ENCODE measurements at regions not wholly inside any gene's neighbourhood (a gene's known extent, or its start where the extent isn't known, plus 50 kb on each side); places are given as distances from the start of the nearest gene placed in this dataset.
A peak's percentile ranks its signal among the peaks of the same experiment; 100 is the strongest.
"Not testable (repeated sequence)": the region's sequence is repeated elsewhere in the genome, so short reads cannot be mapped to it uniquely, and the experiment has no call there.

DNA sequence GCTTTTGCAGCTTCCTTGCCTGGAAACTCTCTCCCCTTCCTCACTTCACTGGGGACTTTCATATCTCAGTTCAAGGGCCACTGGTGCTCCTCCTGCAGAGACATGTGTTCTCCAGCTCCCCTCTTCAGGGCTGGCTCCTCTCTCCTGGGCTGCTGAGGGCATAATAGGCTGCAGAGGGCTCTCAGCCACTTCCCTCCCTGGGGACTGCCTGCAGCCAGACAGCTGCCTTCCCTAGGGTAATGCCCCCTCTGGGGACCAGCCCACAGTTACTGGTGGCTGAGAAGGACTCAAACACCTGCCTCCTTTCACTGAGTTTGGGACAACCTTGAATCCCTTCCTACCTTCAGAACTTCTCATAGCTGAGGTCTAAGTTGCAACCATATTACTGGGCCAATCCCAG lies 104.8 kb upstream of the POU3F1 start:
- CTCF ChIA-PET, result interaction anchor here (1.0 to 1.5 kb wide), 6 partner anchors 11 to 122 kb away, joined by 3 to 4 read pairs (median 3); no protein-coding TSS in a partner anchor
- Mint-ChIP-seq H3K4me1 (peaks cover 29% of the 10 kb centered on the region), H3K27me3 (ENCODE audit: low read depth) (peaks cover 40% of the 10 kb centered on the region)

DNA sequence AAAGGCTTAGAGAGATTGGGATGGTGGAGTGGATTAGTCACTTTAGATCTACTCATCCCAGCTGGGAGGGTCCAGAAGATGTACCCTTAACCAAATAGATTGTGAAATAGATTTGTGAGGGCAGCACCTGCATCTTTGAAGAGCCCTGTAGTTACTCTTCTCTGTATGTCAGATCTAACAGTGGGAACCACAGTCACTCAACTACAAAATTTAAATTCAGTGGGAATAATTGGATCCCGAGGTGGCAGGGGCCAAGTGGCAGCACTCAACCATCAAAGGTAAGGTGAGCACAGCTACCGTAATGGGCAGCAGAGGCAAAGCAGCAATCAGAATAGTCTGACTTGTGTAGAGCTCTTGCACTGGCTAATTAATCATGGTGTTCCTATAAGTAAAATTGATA lies 99.5 kb upstream of the POU3F1 start:
- H3K4me3 Mint-ChIP-seq; POLR2A ChIA-PET; CTCF ChIA-PET; ATAC-seq; DNase-seq (ENCODE audit: low spot score); H3K27ac Mint-ChIP-seq: not testable (repeated sequence)
- Mint-ChIP-seq H3K4me1 (peaks cover 14% of the 10 kb centered on the region), H3K36me3 (peaks cover 23% of the 10 kb centered on the region), H3K9me3 (peaks cover 48% of the 10 kb centered on the region), H3K27me3 (ENCODE audit: low read depth) (peaks cover 23% of the 10 kb centered on the region)

More for the DNA sequence above, 104.8 kb upstream of the POU3F1 start:
- H3K4me3 Mint-ChIP-seq, result no peak overlapping the region
- POLR2A ChIA-PET, result interaction anchor here (1.0 kb wide), 1 partner anchor 16 kb away, joined by 3 read pairs; no protein-coding TSS in a partner anchor
- ATAC-seq (peak; percentile 55), DNase-seq (ENCODE audit: low spot score) (no peak)
- H3K36me3 Mint-ChIP-seq, result peaks cover 15% of the 10 kb centered on the region
- TF ChIP-seq, protein P1, sequence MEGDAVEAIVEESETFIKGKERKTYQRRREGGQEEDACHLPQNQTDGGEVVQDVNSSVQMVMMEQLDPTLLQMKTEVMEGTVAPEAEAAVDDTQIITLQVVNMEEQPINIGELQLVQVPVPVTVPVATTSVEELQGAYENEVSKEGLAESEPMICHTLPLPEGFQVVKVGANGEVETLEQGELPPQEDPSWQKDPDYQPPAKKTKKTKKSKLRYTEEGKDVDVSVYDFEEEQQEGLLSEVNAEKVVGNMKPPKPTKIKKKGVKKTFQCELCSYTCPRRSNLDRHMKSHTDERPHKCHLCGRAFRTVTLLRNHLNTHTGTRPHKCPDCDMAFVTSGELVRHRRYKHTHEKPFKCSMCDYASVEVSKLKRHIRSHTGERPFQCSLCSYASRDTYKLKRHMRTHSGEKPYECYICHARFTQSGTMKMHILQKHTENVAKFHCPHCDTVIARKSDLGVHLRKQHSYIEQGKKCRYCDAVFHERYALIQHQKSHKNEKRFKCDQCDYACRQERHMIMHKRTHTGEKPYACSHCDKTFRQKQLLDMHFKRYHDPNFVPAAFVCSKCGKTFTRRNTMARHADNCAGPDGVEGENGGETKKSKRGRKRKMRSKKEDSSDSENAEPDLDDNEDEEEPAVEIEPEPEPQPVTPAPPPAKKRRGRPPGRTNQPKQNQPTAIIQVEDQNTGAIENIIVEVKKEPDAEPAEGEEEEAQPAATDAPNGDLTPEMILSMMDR (IDR thresholded peaks at IDR 0.05), result no peak
- TF ChIP-seq, protein P2, sequence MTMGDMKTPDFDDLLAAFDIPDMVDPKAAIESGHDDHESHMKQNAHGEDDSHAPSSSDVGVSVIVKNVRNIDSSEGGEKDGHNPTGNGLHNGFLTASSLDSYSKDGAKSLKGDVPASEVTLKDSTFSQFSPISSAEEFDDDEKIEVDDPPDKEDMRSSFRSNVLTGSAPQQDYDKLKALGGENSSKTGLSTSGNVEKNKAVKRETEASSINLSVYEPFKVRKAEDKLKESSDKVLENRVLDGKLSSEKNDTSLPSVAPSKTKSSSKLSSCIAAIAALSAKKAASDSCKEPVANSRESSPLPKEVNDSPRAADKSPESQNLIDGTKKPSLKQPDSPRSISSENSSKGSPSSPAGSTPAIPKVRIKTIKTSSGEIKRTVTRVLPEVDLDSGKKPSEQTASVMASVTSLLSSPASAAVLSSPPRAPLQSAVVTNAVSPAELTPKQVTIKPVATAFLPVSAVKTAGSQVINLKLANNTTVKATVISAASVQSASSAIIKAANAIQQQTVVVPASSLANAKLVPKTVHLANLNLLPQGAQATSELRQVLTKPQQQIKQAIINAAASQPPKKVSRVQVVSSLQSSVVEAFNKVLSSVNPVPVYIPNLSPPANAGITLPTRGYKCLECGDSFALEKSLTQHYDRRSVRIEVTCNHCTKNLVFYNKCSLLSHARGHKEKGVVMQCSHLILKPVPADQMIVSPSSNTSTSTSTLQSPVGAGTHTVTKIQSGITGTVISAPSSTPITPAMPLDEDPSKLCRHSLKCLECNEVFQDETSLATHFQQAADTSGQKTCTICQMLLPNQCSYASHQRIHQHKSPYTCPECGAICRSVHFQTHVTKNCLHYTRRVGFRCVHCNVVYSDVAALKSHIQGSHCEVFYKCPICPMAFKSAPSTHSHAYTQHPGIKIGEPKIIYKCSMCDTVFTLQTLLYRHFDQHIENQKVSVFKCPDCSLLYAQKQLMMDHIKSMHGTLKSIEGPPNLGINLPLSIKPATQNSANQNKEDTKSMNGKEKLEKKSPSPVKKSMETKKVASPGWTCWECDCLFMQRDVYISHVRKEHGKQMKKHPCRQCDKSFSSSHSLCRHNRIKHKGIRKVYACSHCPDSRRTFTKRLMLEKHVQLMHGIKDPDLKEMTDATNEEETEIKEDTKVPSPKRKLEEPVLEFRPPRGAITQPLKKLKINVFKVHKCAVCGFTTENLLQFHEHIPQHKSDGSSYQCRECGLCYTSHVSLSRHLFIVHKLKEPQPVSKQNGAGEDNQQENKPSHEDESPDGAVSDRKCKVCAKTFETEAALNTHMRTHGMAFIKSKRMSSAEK (CRISPR knock-in tag; IDR thresholded peaks at IDR 0.05; ENCODE audit: borderline replicate concordance), result no peak
- TF ChIP-seq NR1H2 (CRISPR knock-in tag; IDR thresholded peaks at IDR 0.05) (no peak), NR3C1 (CRISPR knock-in tag; conservative IDR thresholded peaks at IDR 0.05; ENCODE audit: low read depth) (no peak), KAT7 (CRISPR knock-in tag; IDR thresholded peaks at IDR 0.05; ENCODE audit: borderline replicate concordance) (no peak), MYBL2 (CRISPR knock-in tag; IDR thresholded peaks at IDR 0.05) (no peak), ZNF121 (CRISPR knock-in tag; IDR thresholded peaks at IDR 0.05) (no peak), CBFB (CRISPR knock-in tag; IDR thresholded peaks at IDR 0.05; ENCODE audit: low read depth) (no peak), ELF4 (CRISPR knock-in tag; IDR thresholded peaks at IDR 0.05; ENCODE audit: low read depth) (no peak)
- TF ChIP-seq, protein P3, sequence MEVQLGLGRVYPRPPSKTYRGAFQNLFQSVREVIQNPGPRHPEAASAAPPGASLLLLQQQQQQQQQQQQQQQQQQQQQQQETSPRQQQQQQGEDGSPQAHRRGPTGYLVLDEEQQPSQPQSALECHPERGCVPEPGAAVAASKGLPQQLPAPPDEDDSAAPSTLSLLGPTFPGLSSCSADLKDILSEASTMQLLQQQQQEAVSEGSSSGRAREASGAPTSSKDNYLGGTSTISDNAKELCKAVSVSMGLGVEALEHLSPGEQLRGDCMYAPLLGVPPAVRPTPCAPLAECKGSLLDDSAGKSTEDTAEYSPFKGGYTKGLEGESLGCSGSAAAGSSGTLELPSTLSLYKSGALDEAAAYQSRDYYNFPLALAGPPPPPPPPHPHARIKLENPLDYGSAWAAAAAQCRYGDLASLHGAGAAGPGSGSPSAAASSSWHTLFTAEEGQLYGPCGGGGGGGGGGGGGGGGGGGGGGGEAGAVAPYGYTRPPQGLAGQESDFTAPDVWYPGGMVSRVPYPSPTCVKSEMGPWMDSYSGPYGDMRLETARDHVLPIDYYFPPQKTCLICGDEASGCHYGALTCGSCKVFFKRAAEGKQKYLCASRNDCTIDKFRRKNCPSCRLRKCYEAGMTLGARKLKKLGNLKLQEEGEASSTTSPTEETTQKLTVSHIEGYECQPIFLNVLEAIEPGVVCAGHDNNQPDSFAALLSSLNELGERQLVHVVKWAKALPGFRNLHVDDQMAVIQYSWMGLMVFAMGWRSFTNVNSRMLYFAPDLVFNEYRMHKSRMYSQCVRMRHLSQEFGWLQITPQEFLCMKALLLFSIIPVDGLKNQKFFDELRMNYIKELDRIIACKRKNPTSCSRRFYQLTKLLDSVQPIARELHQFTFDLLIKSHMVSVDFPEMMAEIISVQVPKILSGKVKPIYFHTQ (CRISPR knock-in tag; IDR thresholded peaks at IDR 0.05), result no peak
- TF ChIP-seq, protein P4, sequence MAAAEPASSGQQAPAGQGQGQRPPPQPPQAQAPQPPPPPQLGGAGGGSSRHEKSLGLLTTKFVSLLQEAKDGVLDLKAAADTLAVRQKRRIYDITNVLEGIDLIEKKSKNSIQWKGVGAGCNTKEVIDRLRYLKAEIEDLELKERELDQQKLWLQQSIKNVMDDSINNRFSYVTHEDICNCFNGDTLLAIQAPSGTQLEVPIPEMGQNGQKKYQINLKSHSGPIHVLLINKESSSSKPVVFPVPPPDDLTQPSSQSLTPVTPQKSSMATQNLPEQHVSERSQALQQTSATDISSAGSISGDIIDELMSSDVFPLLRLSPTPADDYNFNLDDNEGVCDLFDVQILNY (CRISPR knock-in tag; IDR thresholded peaks at IDR 0.05), result no peak
- TF ChIP-seq, protein P5, sequence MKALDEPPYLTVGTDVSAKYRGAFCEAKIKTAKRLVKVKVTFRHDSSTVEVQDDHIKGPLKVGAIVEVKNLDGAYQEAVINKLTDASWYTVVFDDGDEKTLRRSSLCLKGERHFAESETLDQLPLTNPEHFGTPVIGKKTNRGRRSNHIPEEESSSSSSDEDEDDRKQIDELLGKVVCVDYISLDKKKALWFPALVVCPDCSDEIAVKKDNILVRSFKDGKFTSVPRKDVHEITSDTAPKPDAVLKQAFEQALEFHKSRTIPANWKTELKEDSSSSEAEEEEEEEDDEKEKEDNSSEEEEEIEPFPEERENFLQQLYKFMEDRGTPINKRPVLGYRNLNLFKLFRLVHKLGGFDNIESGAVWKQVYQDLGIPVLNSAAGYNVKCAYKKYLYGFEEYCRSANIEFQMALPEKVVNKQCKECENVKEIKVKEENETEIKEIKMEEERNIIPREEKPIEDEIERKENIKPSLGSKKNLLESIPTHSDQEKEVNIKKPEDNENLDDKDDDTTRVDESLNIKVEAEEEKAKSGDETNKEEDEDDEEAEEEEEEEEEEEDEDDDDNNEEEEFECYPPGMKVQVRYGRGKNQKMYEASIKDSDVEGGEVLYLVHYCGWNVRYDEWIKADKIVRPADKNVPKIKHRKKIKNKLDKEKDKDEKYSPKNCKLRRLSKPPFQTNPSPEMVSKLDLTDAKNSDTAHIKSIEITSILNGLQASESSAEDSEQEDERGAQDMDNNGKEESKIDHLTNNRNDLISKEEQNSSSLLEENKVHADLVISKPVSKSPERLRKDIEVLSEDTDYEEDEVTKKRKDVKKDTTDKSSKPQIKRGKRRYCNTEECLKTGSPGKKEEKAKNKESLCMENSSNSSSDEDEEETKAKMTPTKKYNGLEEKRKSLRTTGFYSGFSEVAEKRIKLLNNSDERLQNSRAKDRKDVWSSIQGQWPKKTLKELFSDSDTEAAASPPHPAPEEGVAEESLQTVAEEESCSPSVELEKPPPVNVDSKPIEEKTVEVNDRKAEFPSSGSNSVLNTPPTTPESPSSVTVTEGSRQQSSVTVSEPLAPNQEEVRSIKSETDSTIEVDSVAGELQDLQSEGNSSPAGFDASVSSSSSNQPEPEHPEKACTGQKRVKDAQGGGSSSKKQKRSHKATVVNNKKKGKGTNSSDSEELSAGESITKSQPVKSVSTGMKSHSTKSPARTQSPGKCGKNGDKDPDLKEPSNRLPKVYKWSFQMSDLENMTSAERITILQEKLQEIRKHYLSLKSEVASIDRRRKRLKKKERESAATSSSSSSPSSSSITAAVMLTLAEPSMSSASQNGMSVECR (CRISPR knock-in tag; IDR thresholded peaks at IDR 0.05; ENCODE audit: borderline replicate concordance), result no peak
- TF ChIP-seq, protein P6, sequence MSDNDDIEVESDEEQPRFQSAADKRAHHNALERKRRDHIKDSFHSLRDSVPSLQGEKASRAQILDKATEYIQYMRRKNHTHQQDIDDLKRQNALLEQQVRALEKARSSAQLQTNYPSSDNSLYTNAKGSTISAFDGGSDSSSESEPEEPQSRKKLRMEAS (CRISPR knock-in tag; IDR thresholded peaks at IDR 0.05), result no peak
- peaks cover 38% of the 10 kb centered on the region for H3K9me3 Mint-ChIP-seq
- no peak overlapping the region for H3K27ac Mint-ChIP-seq

All from WTC11 (cell line).